H1 (cell line): ENCODE measurements at regions not wholly inside any gene's neighbourhood (a gene's known extent, or its start where the extent isn't known, plus 50 kb on each side); places are given as distances from the start of the nearest gene placed in this dataset.
"Not testable (repeated sequence)": the region's sequence is repeated elsewhere in the genome, so short reads cannot be mapped to it uniquely, and the experiment has no call there.

Source experiments
- CTCF ChIA-PET: fragments of 300-600 bp; sonication (Branson Sonifier 250); formaldehyde crosslinking; loops from one replicate; lab custom pipeline; 2021; ENCODE audit not compliant: partially characterized antibody; lab: Charles Lee
- POLR2A ChIA-PET: fragments of 300-600 bp; sonication (Branson Sonifier 250); formaldehyde crosslinking; loops from one replicate; lab custom pipeline; 2021; ENCODE audit warnings: inconsistent platforms; ENCODE audit not compliant: partially characterized antibody; lab: Charles Lee
- DNase-seq, 2 experiments: peaks; one replicate each; pipeline versions ENCODE4 v3.0.0 to v3.0.0-alpha.2; 2010 to 2022; ENCODE audit warnings: low spot score in 2 of 2, low read depth in 1 of 2, mixed read lengths in 1 of 2
- FAIRE-seq: peaks from 2 replicates; lab custom pipeline; 2011; peaks lifted over from hg19 to GRCh38; lab: Jason Lieb, UNC
- H2AFZ ChIP-seq: 2 replicates; pipeline ENCODE4 v1.8.1; 2012; ENCODE audit warnings: low read length, inconsistent platforms
- H2AK5ac ChIP-seq: 2 replicates; pipeline ENCODE4 v1.6.1; 2013; ENCODE audit warnings: low read depth, low read length
- H2BK120ac ChIP-seq: replicated peaks from 2 replicates; pipeline ENCODE3; 2013; ENCODE audit warnings: low read depth, low read length, inconsistent platforms
- H2BK12ac ChIP-seq: 2 replicates; pipeline ENCODE4 v1.6.1; 2013; ENCODE audit warnings: low read depth, low read length
- H2BK15ac ChIP-seq: 2 replicates; pipeline ENCODE4 v1.6.1; 2013; ENCODE audit warnings: low read length
- H2BK20ac ChIP-seq: 2 replicates; pipeline ENCODE4 v1.6.1; 2013; ENCODE audit warnings: low read length
- H2BK5ac ChIP-seq: 2 replicates; pipeline ENCODE4 v1.6.1; 2013; ENCODE audit warnings: low read depth, low read length
- H3K14ac ChIP-seq: 2 replicates; pipeline ENCODE4 v1.6.1; 2013; ENCODE audit warnings: inconsistent platforms; ENCODE audit not compliant: insufficient read length
- H3K18ac ChIP-seq: 2 replicates; pipeline ENCODE4 v1.6.1; 2013; ENCODE audit warnings: low read length; ENCODE audit errors: extremely low read depth
- H3K23ac ChIP-seq: 2 replicates; pipeline ENCODE4 v1.6.1; 2013; ENCODE audit warnings: inconsistent platforms; ENCODE audit not compliant: insufficient read length
- H3K23me2 ChIP-seq: 2 replicates; pipeline ENCODE4 v1.6.1; 2013; ENCODE audit warnings: low read depth, low read length
- H3K27ac ChIP-seq: 2 replicates; pipeline ENCODE4 v1.6.1; 2011; ENCODE audit warnings: low read depth, low read length, inconsistent platforms
- H3K27me3 ChIP-seq, 4 experiments: replicated peaks in 1 of 4; 1 replicate in 1 of 4; 2 replicates in 3 of 4; pipeline versions ENCODE4 v1.6.1 to v1.8.1; 2011 to 2013; ENCODE audit warnings: low read length in 3 of 4, mild to moderate bottlenecking in 3 of 4, inconsistent platforms in 2 of 4, mixed read lengths in 2 of 4, moderate library complexity in 1 of 4; ENCODE audit not compliant: control insufficient read depth in 3 of 4, insufficient read depth in 3 of 4; ENCODE audit errors: extremely low read depth in 1 of 4
- H3K36me3 ChIP-seq, 4 experiments: 2 replicates each; pipeline versions ENCODE4 v1.6.1 to v1.8.1; 2011 to 2013; ENCODE audit warnings: mild to moderate bottlenecking in 4 of 4, low read length in 3 of 4, moderate library complexity in 2 of 4, control low read depth in 1 of 4, inconsistent platforms in 1 of 4; ENCODE audit not compliant: insufficient read depth in 4 of 4, control insufficient read depth in 2 of 4
- H3K4ac ChIP-seq: replicated peaks from 2 replicates; pipeline ENCODE3; 2013; ENCODE audit warnings: low read length, low read depth, mixed read lengths, inconsistent platforms; ENCODE audit not compliant: insufficient read length
- H3K4me1 ChIP-seq, 4 experiments: replicated peaks in 1 of 4; 1 replicate in 1 of 4; 2 replicates in 3 of 4; pipeline versions ENCODE4 v1.6.1 to v1.8.1; 2011 to 2013; ENCODE audit warnings: low read length in 3 of 4, inconsistent platforms in 2 of 4, mixed read lengths in 1 of 4; ENCODE audit not compliant: insufficient read depth in 4 of 4, control insufficient read depth in 3 of 4
- H3K4me2 ChIP-seq, 2 experiments: 2 replicates each; pipeline versions ENCODE4 v1.6.1 to v1.8.1; 2011 to 2013; ENCODE audit warnings: low read depth in 2 of 2, low read length in 2 of 2, control low read depth in 1 of 2, inconsistent platforms in 1 of 2, mild to moderate bottlenecking in 1 of 2; ENCODE audit not compliant: insufficient read depth in 1 of 2
- H3K4me3 ChIP-seq, 4 experiments: fragments of 200-600, 300-600 bp in 1 of 4; sonication (generic), shearing (Covaris generic), sonication (Bioruptor Twin) in 1 of 4; 2 replicates each; pipeline versions ENCODE4 v1.5.1 to v1.8.1; 2011 to 2016; ENCODE audit warnings: low read length in 4 of 4, low read depth in 3 of 4, control low read depth in 2 of 4, inconsistent platforms in 2 of 4, mild to moderate bottlenecking in 2 of 4, mixed read lengths in 1 of 4, moderate library complexity in 1 of 4; ENCODE audit not compliant: insufficient read depth in 2 of 4; ENCODE audit errors: extremely low read depth in 1 of 4
- H3K56ac ChIP-seq: replicated peaks from 2 replicates; pipeline ENCODE3; 2013; ENCODE audit warnings: low read depth, mild to moderate bottlenecking, mixed read lengths, low read length, inconsistent platforms; ENCODE audit not compliant: insufficient read length
- H3K79me1 ChIP-seq: 2 replicates; pipeline ENCODE4 v1.6.1; 2013; ENCODE audit warnings: low read depth, low read length, control low read depth
- H3K79me2 ChIP-seq, 2 experiments: 2 replicates each; pipeline versions ENCODE4 v1.6.1 to v1.8.1; 2012 to 2013; ENCODE audit warnings: low read length in 2 of 2, mild to moderate bottlenecking in 2 of 2, inconsistent platforms in 1 of 2; ENCODE audit not compliant: insufficient read depth in 2 of 2, control insufficient read depth in 1 of 2
- H3K9ac ChIP-seq, 4 experiments: replicated peaks in 1 of 4; 1 replicate in 1 of 4; 2 replicates in 3 of 4; pipeline versions ENCODE4 v1.6.1 to v1.8.1; 2011 to 2013; ENCODE audit warnings: low read depth in 3 of 4, low read length in 3 of 4, control low read depth in 2 of 4, mild to moderate bottlenecking in 2 of 4, moderate library complexity in 2 of 4, inconsistent platforms in 1 of 4; ENCODE audit errors: extremely low read depth in 1 of 4
- H3K9me3 ChIP-seq, 2 experiments: 2 replicates each; pipeline versions ENCODE4 v1.6.1 to v1.8.1; 2012 to 2013; ENCODE audit warnings: mild to moderate bottlenecking in 2 of 2, moderate library complexity in 2 of 2, control low read depth in 1 of 2, inconsistent platforms in 1 of 2, low read depth in 1 of 2, low read length in 1 of 2, mixed read lengths in 1 of 2; ENCODE audit not compliant: insufficient read depth in 2 of 2
- H4K20me1 ChIP-seq, 2 experiments: replicated peaks in 1 of 2; 2 replicates each; pipeline versions ENCODE3 to v1.8.1; 2011 to 2013; ENCODE audit warnings: inconsistent platforms in 2 of 2, low read length in 2 of 2, mild to moderate bottlenecking in 1 of 2; ENCODE audit not compliant: insufficient read depth in 2 of 2, control insufficient read depth in 1 of 2
- H4K5ac ChIP-seq: 2 replicates; pipeline ENCODE4 v1.6.1; 2013; ENCODE audit warnings: low read length, low read depth, mixed read lengths, inconsistent platforms; ENCODE audit not compliant: insufficient read length
- H4K8ac ChIP-seq: 2 replicates; pipeline ENCODE4 v1.8.0; 2013; ENCODE audit warnings: mild to moderate bottlenecking, moderate library complexity, low read length, inconsistent platforms; ENCODE audit not compliant: insufficient read depth; ENCODE audit errors: extremely low read depth
- H4K91ac ChIP-seq: replicated peaks from 2 replicates; pipeline ENCODE3; 2013; ENCODE audit warnings: low read length, mixed read lengths, inconsistent platforms; ENCODE audit not compliant: insufficient read length
- WGBS, 2 experiments: shearing (Covaris generic) in 1 of 2; methylation state at CpG; one replicate each; pipeline versions ENCODE4 v1.1.6 to v1.1.7; 2013 to 2015; ENCODE audit warnings: low lambda C conversion rate in 2 of 2, mixed read lengths in 2 of 2, inconsistent platforms in 1 of 2, low coverage in 1 of 2, missing lambda C conversion rate in 1 of 2; ENCODE audit not compliant: insufficient replicate concordance in 2 of 2, insufficient coverage in 1 of 2, insufficient read length in 1 of 2; ENCODE audit errors: extremely low coverage in 1 of 2, missing lambda C conversion rate in 1 of 2; 5-methylcytosine and 5-hydroxymethylcytosine counted together

DNA sequence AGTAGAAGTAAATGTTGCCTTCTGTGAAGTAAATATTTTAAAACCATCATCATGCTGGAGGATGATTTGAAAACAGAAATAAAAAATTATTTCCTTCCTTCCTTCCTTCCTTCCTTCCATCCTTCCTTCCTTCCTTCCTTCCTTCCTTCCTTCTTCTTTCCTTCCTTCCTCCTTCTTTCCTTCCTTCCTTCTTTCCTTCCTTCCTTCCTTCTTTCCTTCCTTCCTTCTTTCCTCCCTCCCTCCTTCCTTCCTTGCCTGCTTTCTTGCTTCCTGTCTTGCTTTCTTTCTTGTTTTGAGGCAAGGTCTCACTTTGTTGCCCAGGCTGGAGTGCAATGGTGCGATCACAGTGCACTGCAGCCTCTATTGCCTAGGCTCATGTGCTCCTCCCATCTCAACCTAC, 223.7 kb downstream of the LRRK2 start:
- H4K20me1 ChIP-seq, FAIRE-seq: not testable (repeated sequence)
- WGBS, 2 experiments = 80% methylated on average over 1 of the region's 1 CpG; no CpG with 5 or more reads in 1 of the 2 experiments

More for the DNA sequence above, 223.7 kb downstream of the LRRK2 start:
- CTCF ChIA-PET = interaction anchor here (0.6 to 2.7 kb wide), 3 partner anchors 9 to 261 kb away, joined by 3 to 8 read pairs (median 3); no protein-coding TSS in a partner anchor
- not testable (repeated sequence) for H2BK20ac ChIP-seq, H3K56ac ChIP-seq, H3K27me3 ChIP-seq, H3K79me2 ChIP-seq, H3K4me1 ChIP-seq, H3K36me3 ChIP-seq, H3K27ac ChIP-seq, H3K23me2 ChIP-seq, H3K4me3 ChIP-seq, H2BK5ac ChIP-seq, H2AK5ac ChIP-seq, DNase-seq, H3K14ac ChIP-seq, H2BK15ac ChIP-seq, H3K4me2 ChIP-seq, H3K4ac ChIP-seq, H4K5ac ChIP-seq, H2AFZ ChIP-seq, H3K79me1 ChIP-seq, H3K18ac ChIP-seq, H2BK12ac ChIP-seq, H3K9me3 ChIP-seq, H2BK120ac ChIP-seq, H3K23ac ChIP-seq, H3K9ac ChIP-seq, H4K8ac ChIP-seq, H4K91ac ChIP-seq
- POLR2A ChIA-PET = interaction anchor here (0.6 kb wide), 1 partner anchor 375 kb away, joined by 3 read pairs; no protein-coding TSS in a partner anchor
